ENCODE measurements at regions not wholly inside any gene's neighbourhood (a gene's known extent, or its start where the extent isn't known, plus 50 kb on each side); places are given as distances from the start of the nearest gene placed in this dataset.
"Not testable (repeated sequence)": the region's sequence is repeated elsewhere in the genome, so short reads cannot be mapped to it uniquely, and the experiment has no call there.

GRCh38 chr17:70658840-70659239, 489.5 kb downstream of the KCNJ2 start:
- DNase-seq: no peak

GRCh38 chr17:70661342-70662222, 492.2 kb downstream of the KCNJ2 start:
- DNase-seq: peak; percentile 86

- DNase-seq: peak; percentile 84
Measured at GRCh38 chr17:70668276-70668937, 499.1 kb downstream of the KCNJ2 start.

- no peak for DNase-seq
Measured at GRCh38 chr17:70668938-70669778, 499.8 kb downstream of the KCNJ2 start.

- no peak for DNase-seq
Measured at GRCh38 chr17:70674061-70674460, 504.7 kb downstream of the KCNJ2 start.

- DNase-seq: no peak
Measured at GRCh38 chr17:70675070-70675590, 505.8 kb downstream of the KCNJ2 start.

- DNase-seq: peak; percentile 88
Measured at GRCh38 chr17:70677783-70678647, 508.7 kb downstream of the KCNJ2 start.

- DNase-seq: no peak
Measured at GRCh38 chr17:70678889-70679288, 509.6 kb downstream of the KCNJ2 start.

GRCh38 chr17:70683936-70684335, 514.6 kb downstream of the KCNJ2 start:
- DNase-seq: no peak

GRCh38 chr17:70687421-70687820, 518.1 kb downstream of the KCNJ2 start:
- no peak for DNase-seq

- no peak for DNase-seq
Measured at GRCh38 chr17:70691150-70691549, 521.8 kb downstream of the KCNJ2 start.

- no peak for DNase-seq
Measured at GRCh38 chr17:70699408-70699807, 530.1 kb downstream of the KCNJ2 start.

GRCh38 chr17:70702683-70703255, 533.4 kb downstream of the KCNJ2 start:
- no peak for DNase-seq

- DNase-seq: no peak
Measured at GRCh38 chr17:70709596-70709995, 540.3 kb downstream of the KCNJ2 start.

- DNase-seq: no peak
Measured at GRCh38 chr17:70713694-70714093, 544.4 kb downstream of the KCNJ2 start.

GRCh38 chr17:70716551-70716950, 547.2 kb downstream of the KCNJ2 start:
- no peak for DNase-seq

GRCh38 chr17:70717042-70717441, 547.7 kb downstream of the KCNJ2 start:
- no peak for DNase-seq

GRCh38 chr17:70736375-70736957, 567.1 kb downstream of the KCNJ2 start:
- no peak for DNase-seq

- no peak for DNase-seq
Measured at GRCh38 chr17:70739065-70739464, 569.7 kb downstream of the KCNJ2 start.

GRCh38 chr17:70746574-70746973, 577.2 kb downstream of the KCNJ2 start:
- DNase-seq: not testable (repeated sequence)

GRCh38 chr17:70750983-70751382, 581.7 kb downstream of the KCNJ2 start:
- DNase-seq: no peak

Data from NCI-H510A (cell line).